ENCODE measurements at regions not wholly inside any gene's neighbourhood (a gene's known extent, or its start where the extent isn't known, plus 50 kb on each side); places are given as distances from the start of the nearest gene placed in this dataset.

- H3K9me2 ChIP-seq (ENCODE audit: insufficient read depth), result no peaks in the 10 kb centered on the region
- no peak overlapping the region for H3K4me2 ChIP-seq (ENCODE audit: low read length)
- RAD21 ChIA-PET (ENCODE audit: low non-redundant PET in 1 of 2, low total read pairs in 2 of 2, uncharacterized antibody in 2 of 2, unreplicated experiment in 2 of 2), result no interaction called here
- intact Hi-C loops (cut with micrococcal nuclease), result no loop called here
- no peak overlapping the region for H3K9ac ChIP-seq (ENCODE audit: low read length)
- no peaks in the 10 kb centered on the region for H3K36me3 ChIP-seq (ENCODE audit: control insufficient read depth in 1 of 2, insufficient read depth in 2 of 2, low read length in 2 of 2)
- no peak overlapping the region for H3K27ac ChIP-seq (ENCODE audit: low read depth, low read length)
- H3K4me3 ChIP-seq (replicated peaks in 1 of 2; ENCODE audit: low read depth in 1 of 2, low read length in 2 of 2), result no peak overlapping the region
- H3K27me3 ChIP-seq (ENCODE audit: insufficient read depth, low read length), result no peaks in the 10 kb centered on the region
- peaks cover 14 to 16% of the 10 kb centered on the region in 2 experiments for H3K4me1 ChIP-seq (ENCODE audit: control insufficient read depth in 1 of 2, insufficient read depth in 2 of 2, low read length in 2 of 2)
- CTCF ChIA-PET, result no interaction called here
- H4K20me1 ChIP-seq (ENCODE audit: insufficient read depth), result no peaks in the 10 kb centered on the region
- TF ChIP-seq POLR2A (IDR thresholded peaks at IDR 0.05; ENCODE audit: borderline replicate concordance, extremely low read depth, insufficient read depth, insufficient read length) (no peak), JUND (IDR thresholded peaks at IDR 0.05) (no peak), TCF7L2 (IDR thresholded peaks at IDR 0.05; ENCODE audit: borderline replicate concordance, extremely low read depth, insufficient read depth, insufficient read length) (no peak)
- H2AFZ ChIP-seq (ENCODE audit: low read depth, low read length, poor library complexity, severe bottlenecking), result no peak overlapping the region
- BruUV-seq (replicated peaks), result no TSS peak
- H3K79me2 ChIP-seq (ENCODE audit: insufficient read depth, low read length), result no peaks in the 10 kb centered on the region
- ATAC-seq (no peak), DNase-seq (ENCODE audit: low read depth, low spot score) (no peak)
- POLR2A ChIA-PET, result no interaction called here
- no peaks in the 10 kb centered on the region for H3K9me3 ChIP-seq (ENCODE audit: control insufficient read depth in 1 of 2, insufficient read depth in 1 of 2, low read depth in 1 of 2, low read length in 2 of 2)
Observed at GRCh38 chr7:131141443-131141967, 186.2 kb upstream of the MKLN1 start.

GRCh38 chr7:131143869-131144268 is 183.8 kb upstream of the MKLN1 start:
- Histone ChIP-seq H3K9ac (ENCODE audit: low read length) (no peak overlapping the region), H2AFZ (ENCODE audit: low read depth, low read length, poor library complexity, severe bottlenecking) (no peak overlapping the region), H3K27me3 (ENCODE audit: insufficient read depth, low read length) (no peaks in the 10 kb centered on the region), H3K4me1 (ENCODE audit: control insufficient read depth in 1 of 2, insufficient read depth in 2 of 2, low read length in 2 of 2) (peaks cover 14 to 23% of the 10 kb centered on the region in 2 experiments), H3K9me3 (ENCODE audit: control insufficient read depth in 1 of 2, insufficient read depth in 1 of 2, low read depth in 1 of 2, low read length in 2 of 2) (no peaks in the 10 kb centered on the region), H4K20me1 (ENCODE audit: insufficient read depth) (no peaks in the 10 kb centered on the region), H3K36me3 (ENCODE audit: control insufficient read depth in 1 of 2, insufficient read depth in 2 of 2, low read length in 2 of 2) (no peaks in the 10 kb centered on the region), H3K9me2 (ENCODE audit: insufficient read depth) (no peaks in the 10 kb centered on the region), H3K79me2 (ENCODE audit: insufficient read depth, low read length) (no peaks in the 10 kb centered on the region), H3K4me3 (replicated peaks in 1 of 2; ENCODE audit: low read depth in 1 of 2, low read length in 2 of 2) (no peak overlapping the region), H3K27ac (ENCODE audit: low read depth, low read length) (no peak overlapping the region), H3K4me2 (ENCODE audit: low read length) (no peak overlapping the region)
- intact Hi-C loops (cut with micrococcal nuclease), result no loop called here
- ChIA-PET POLR2A (no interaction called here), CTCF (no interaction called here), RAD21 (ENCODE audit: low non-redundant PET in 1 of 2, low total read pairs in 2 of 2, uncharacterized antibody in 2 of 2, unreplicated experiment in 2 of 2) (no interaction called here)
- DNase-seq (ENCODE audit: low read depth, low spot score) (no peak), ATAC-seq (no peak)
- TF ChIP-seq SP1 (IDR thresholded peaks at IDR 0.05; ENCODE audit: low read depth) (no peak), CBX3 (IDR thresholded peaks at IDR 0.05; ENCODE audit: low read depth) (no peak), CTCF (IDR thresholded peaks at IDR 0.05 in 2 of 3, conservative IDR thresholded peaks at IDR 0.05 in 1 of 3; ENCODE audit: borderline replicate concordance in 1 of 3, insufficient read depth in 1 of 3, low read depth in 2 of 3, low read length in 2 of 3) (no peak), SRF (IDR thresholded peaks at IDR 0.05; ENCODE audit: low read depth) (no peak), TCF7L2 (IDR thresholded peaks at IDR 0.05; ENCODE audit: borderline replicate concordance, extremely low read depth, insufficient read depth, insufficient read length) (no peak), YY1 (IDR thresholded peaks at IDR 0.05; ENCODE audit: extremely low read depth, insufficient replicate concordance, low read depth, low read length) (no peak), ATF3 (IDR thresholded peaks at IDR 0.05) (no peak), CEBPB (IDR thresholded peaks at IDR 0.05; ENCODE audit: low read depth) (no peak), ZNF274 (IDR thresholded peaks at IDR 0.05; ENCODE audit: low read depth, low read length) (no peak), EZH2phosphoT487 (IDR thresholded peaks at IDR 0.05; ENCODE audit: borderline replicate concordance) (no peak), POLR2A (IDR thresholded peaks at IDR 0.05; ENCODE audit: borderline replicate concordance, extremely low read depth, insufficient read depth, insufficient read length) (no peak)
- BruUV-seq (replicated peaks), result no TSS peak
